ENCODE measurements at regions not wholly inside any gene's neighbourhood (a gene's known extent, or its start where the extent isn't known, plus 50 kb on each side); places are given as distances from the start of the nearest gene placed in this dataset.

DNA sequence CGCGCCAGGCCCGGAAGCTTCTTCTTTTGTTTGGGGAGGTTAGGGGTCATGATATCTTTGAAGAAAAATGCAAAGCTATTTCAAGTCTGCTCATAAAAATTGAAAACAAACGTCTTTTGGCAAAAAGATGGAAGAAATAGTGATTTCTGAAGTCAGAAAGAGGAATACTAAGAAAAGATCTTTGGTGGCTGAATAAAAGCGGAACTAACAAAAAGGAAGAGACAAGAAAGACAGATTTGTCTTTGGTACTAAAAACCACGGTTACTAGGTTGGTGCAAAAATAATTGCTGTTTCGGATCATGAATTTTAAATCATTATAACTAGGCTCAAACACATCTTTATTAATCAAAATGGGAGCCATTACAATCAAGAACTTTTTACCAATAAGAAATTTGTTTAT, 164.6 kb upstream of the TRIB2 start:
- TF ChIP-seq SP1 (IDR thresholded peaks at IDR 0.05; ENCODE audit: low read depth) (no peak), RAD21 (IDR thresholded peaks at IDR 0.05; ENCODE audit: low read depth) (no peak), ZFX (IDR thresholded peaks at IDR 0.05) (no peak)
- TF ChIP-seq, protein P1, sequence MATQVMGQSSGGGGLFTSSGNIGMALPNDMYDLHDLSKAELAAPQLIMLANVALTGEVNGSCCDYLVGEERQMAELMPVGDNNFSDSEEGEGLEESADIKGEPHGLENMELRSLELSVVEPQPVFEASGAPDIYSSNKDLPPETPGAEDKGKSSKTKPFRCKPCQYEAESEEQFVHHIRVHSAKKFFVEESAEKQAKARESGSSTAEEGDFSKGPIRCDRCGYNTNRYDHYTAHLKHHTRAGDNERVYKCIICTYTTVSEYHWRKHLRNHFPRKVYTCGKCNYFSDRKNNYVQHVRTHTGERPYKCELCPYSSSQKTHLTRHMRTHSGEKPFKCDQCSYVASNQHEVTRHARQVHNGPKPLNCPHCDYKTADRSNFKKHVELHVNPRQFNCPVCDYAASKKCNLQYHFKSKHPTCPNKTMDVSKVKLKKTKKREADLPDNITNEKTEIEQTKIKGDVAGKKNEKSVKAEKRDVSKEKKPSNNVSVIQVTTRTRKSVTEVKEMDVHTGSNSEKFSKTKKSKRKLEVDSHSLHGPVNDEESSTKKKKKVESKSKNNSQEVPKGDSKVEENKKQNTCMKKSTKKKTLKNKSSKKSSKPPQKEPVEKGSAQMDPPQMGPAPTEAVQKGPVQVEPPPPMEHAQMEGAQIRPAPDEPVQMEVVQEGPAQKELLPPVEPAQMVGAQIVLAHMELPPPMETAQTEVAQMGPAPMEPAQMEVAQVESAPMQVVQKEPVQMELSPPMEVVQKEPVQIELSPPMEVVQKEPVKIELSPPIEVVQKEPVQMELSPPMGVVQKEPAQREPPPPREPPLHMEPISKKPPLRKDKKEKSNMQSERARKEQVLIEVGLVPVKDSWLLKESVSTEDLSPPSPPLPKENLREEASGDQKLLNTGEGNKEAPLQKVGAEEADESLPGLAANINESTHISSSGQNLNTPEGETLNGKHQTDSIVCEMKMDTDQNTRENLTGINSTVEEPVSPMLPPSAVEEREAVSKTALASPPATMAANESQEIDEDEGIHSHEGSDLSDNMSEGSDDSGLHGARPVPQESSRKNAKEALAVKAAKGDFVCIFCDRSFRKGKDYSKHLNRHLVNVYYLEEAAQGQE (IDR thresholded peaks at IDR 0.05; ENCODE audit: low read depth), result no peak
- TF ChIP-seq, protein P2, sequence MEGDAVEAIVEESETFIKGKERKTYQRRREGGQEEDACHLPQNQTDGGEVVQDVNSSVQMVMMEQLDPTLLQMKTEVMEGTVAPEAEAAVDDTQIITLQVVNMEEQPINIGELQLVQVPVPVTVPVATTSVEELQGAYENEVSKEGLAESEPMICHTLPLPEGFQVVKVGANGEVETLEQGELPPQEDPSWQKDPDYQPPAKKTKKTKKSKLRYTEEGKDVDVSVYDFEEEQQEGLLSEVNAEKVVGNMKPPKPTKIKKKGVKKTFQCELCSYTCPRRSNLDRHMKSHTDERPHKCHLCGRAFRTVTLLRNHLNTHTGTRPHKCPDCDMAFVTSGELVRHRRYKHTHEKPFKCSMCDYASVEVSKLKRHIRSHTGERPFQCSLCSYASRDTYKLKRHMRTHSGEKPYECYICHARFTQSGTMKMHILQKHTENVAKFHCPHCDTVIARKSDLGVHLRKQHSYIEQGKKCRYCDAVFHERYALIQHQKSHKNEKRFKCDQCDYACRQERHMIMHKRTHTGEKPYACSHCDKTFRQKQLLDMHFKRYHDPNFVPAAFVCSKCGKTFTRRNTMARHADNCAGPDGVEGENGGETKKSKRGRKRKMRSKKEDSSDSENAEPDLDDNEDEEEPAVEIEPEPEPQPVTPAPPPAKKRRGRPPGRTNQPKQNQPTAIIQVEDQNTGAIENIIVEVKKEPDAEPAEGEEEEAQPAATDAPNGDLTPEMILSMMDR (IDR thresholded peaks at IDR 0.05 in 2 of 3, conservative IDR thresholded peaks at IDR 0.05 in 1 of 3; ENCODE audit: borderline replicate concordance in 1 of 3, insufficient read depth in 1 of 3, low read depth in 2 of 3, low read length in 2 of 3), result no peak
